ENCODE measurements at regions not wholly inside any gene's neighbourhood (a gene's known extent, or its start where the extent isn't known, plus 50 kb on each side); places are given as distances from the start of the nearest gene placed in this dataset.

- ChIA-PET CTCF (ENCODE audit: low intra/inter-chr PET ratio) (no interaction called here), POLR2A (no interaction called here)
- TF ChIP-seq GMEB1 (CRISPR knock-in tag; IDR thresholded peaks at IDR 0.05): no peak
- no peak for TF ChIP-seq ZBTB17 (CRISPR knock-in tag; IDR thresholded peaks at IDR 0.05)
- TF ChIP-seq GTF2F1 (IDR thresholded peaks at IDR 0.05; ENCODE audit: low read depth, low read length): no peak
- no peaks in the 10 kb centered on the region for H3K9me3 ChIP-seq (replicated peaks; ENCODE audit: control insufficient read depth, insufficient read depth, low read depth, low read length)
- WGBS (ENCODE audit: insufficient coverage, low coverage, missing lambda C conversion rate): 0% methylated on average over 3 of the region's 3 CpGs
- H3K79me2 ChIP-seq (ENCODE audit: control insufficient read depth, insufficient read depth, low read length): no peaks in the 10 kb centered on the region
- H3K4me1 ChIP-seq (replicated peaks in 1 of 2; ENCODE audit: control insufficient read depth in 2 of 2, insufficient read depth in 2 of 2, low read length in 2 of 2): no peaks in the 10 kb centered on the region
- no peaks in the 10 kb centered on the region for H3K36me3 ChIP-seq (ENCODE audit: control insufficient read depth, insufficient read depth, low read length)
- FAIRE-seq (no peak), DNase-seq (ENCODE audit: extremely low read depth in 1 of 4, low spot score in 3 of 4) (no peak), ATAC-seq (no peak)
- in situ Hi-C loops (cut with MboI) (no loop called here), intact Hi-C loops (cut with micrococcal nuclease) (no loop called here)
- H2AFZ ChIP-seq (ENCODE audit: low read depth, low read length): no peak overlapping the region
- H3K4me2 ChIP-seq (ENCODE audit: insufficient read depth, low read length): no peak overlapping the region
- no peaks in the 10 kb centered on the region for H4K20me1 ChIP-seq (replicated peaks; ENCODE audit: control insufficient read depth, insufficient read depth, low read length)
- no peak overlapping the region for H3K27ac ChIP-seq (ENCODE audit: extremely low read depth, low read depth, low read length)
- H3K9ac ChIP-seq (ENCODE audit: insufficient read depth in 1 of 2, low read depth in 2 of 2, low read length in 2 of 2): no peak overlapping the region
- no peak overlapping the region for H3K4me3 ChIP-seq
- no TSS peak for BruUV-seq (replicated peaks)
- no peaks in the 10 kb centered on the region for H3K27me3 ChIP-seq (ENCODE audit: control insufficient read depth in 2 of 2, insufficient read depth in 2 of 2, low read length in 2 of 2)
- no peaks in the 10 kb centered on the region for H3K9me1 ChIP-seq (ENCODE audit: control insufficient read depth, insufficient read depth, low read length)
Measured at GRCh38 chr4:11028334-11028733, 343.8 kb upstream of the CLNK start.

- ChIA-PET POLR2A (interaction anchor here (0.6 kb wide), 1 partner anchor 155 kb away, joined by 3 read pairs; no protein-coding TSS in a partner anchor), CTCF (ENCODE audit: low intra/inter-chr PET ratio) (no interaction called here)
- no peaks in the 10 kb centered on the region for H3K9me3 ChIP-seq (replicated peaks; ENCODE audit: control insufficient read depth, insufficient read depth, low read depth, low read length)
- DNase-seq (ENCODE audit: extremely low read depth in 1 of 4, low spot score in 3 of 4) (no peak), FAIRE-seq (no peak), ATAC-seq (no peak)
- H3K27me3 ChIP-seq (ENCODE audit: control insufficient read depth in 2 of 2, insufficient read depth in 2 of 2, low read length in 2 of 2): no peaks in the 10 kb centered on the region
- H3K36me3 ChIP-seq (ENCODE audit: control insufficient read depth, insufficient read depth, low read length): no peaks in the 10 kb centered on the region
- H3K4me3 ChIP-seq: no peak overlapping the region
- no peaks in the 10 kb centered on the region for H3K9me1 ChIP-seq (ENCODE audit: control insufficient read depth, insufficient read depth, low read length)
- no peak overlapping the region for H2AFZ ChIP-seq (ENCODE audit: low read depth, low read length)
- no peaks in the 10 kb centered on the region for H3K4me1 ChIP-seq (replicated peaks in 1 of 2; ENCODE audit: control insufficient read depth in 2 of 2, insufficient read depth in 2 of 2, low read length in 2 of 2)
- WGBS (ENCODE audit: insufficient coverage, low coverage, missing lambda C conversion rate): 3% methylated on average over 3 of the region's 3 CpGs
- in situ Hi-C loops (cut with MboI) (no loop called here), intact Hi-C loops (cut with micrococcal nuclease) (no loop called here)
- H3K27ac ChIP-seq (ENCODE audit: extremely low read depth, low read depth, low read length): no peak overlapping the region
- no peak overlapping the region for H3K4me2 ChIP-seq (ENCODE audit: insufficient read depth, low read length)
- H3K9ac ChIP-seq (ENCODE audit: insufficient read depth in 1 of 2, low read depth in 2 of 2, low read length in 2 of 2): no peak overlapping the region
- no peaks in the 10 kb centered on the region for H3K79me2 ChIP-seq (ENCODE audit: control insufficient read depth, insufficient read depth, low read length)
- no TSS peak for BruUV-seq (replicated peaks)
- H4K20me1 ChIP-seq (replicated peaks; ENCODE audit: control insufficient read depth, insufficient read depth, low read length): no peaks in the 10 kb centered on the region
- TF ChIP-seq ZNF584 (CRISPR knock-in tag; IDR thresholded peaks at IDR 0.05; ENCODE audit: low read depth) (no peak), POLR2AphosphoS2 (IDR thresholded peaks at IDR 0.05; ENCODE audit: low read length) (no peak), BCOR (IDR thresholded peaks at IDR 0.05) (no peak), HBP1 (CRISPR knock-in tag; IDR thresholded peaks at IDR 0.05) (no peak), SRSF3 (IDR thresholded peaks at IDR 0.05; ENCODE audit: insufficient read depth, low read length) (no peak), ZNF134 (CRISPR knock-in tag; conservative IDR thresholded peaks at IDR 0.05) (no peak), NR2F6 (CRISPR knock-in tag; IDR thresholded peaks at IDR 0.05) (no peak), SNIP1 (IDR thresholded peaks at IDR 0.05; ENCODE audit: low read depth) (no peak), PPARD (CRISPR knock-in tag; IDR thresholded peaks at IDR 0.05) (no peak), ZNF175 (CRISPR knock-in tag; IDR thresholded peaks at IDR 0.05; ENCODE audit: low read depth) (no peak)
Measured at GRCh38 chr4:11021333-11021732, 336.8 kb upstream of the CLNK start.
